ENCODE measurements at regions not wholly inside any gene's neighbourhood (a gene's known extent, or its start where the extent isn't known, plus 50 kb on each side); places are given as distances from the start of the nearest gene placed in this dataset.

DNA sequence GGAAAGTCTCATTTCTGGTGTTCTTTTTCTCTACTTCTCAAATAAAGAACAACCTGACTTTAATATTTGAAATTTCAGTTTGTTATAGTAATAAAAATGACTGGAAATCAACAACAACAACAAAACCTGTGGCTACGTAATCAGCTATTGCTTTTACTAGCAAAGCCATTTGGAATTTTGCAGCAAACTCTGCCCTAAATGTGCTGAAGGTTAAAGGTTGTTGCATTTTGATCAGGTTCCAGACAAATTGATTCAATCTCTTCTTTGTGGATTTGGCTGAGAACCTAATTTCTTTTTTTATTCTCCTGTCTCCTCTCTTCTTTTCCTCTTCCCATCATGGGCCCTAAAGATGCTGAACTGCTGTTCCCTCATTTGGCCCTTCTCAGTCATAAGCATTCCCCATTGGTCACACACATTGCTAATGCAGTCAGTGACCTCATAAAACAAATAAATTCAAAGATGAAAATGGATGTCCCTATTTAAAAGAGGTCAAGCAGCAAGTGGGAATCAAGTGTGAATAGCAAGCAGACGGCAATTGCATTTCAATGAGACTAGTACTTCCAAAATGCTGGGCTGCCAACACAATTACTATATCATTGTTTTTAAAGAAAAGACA lies 795.1 kb upstream of the CDH8 start:
- TF ChIP-seq, protein P1, sequence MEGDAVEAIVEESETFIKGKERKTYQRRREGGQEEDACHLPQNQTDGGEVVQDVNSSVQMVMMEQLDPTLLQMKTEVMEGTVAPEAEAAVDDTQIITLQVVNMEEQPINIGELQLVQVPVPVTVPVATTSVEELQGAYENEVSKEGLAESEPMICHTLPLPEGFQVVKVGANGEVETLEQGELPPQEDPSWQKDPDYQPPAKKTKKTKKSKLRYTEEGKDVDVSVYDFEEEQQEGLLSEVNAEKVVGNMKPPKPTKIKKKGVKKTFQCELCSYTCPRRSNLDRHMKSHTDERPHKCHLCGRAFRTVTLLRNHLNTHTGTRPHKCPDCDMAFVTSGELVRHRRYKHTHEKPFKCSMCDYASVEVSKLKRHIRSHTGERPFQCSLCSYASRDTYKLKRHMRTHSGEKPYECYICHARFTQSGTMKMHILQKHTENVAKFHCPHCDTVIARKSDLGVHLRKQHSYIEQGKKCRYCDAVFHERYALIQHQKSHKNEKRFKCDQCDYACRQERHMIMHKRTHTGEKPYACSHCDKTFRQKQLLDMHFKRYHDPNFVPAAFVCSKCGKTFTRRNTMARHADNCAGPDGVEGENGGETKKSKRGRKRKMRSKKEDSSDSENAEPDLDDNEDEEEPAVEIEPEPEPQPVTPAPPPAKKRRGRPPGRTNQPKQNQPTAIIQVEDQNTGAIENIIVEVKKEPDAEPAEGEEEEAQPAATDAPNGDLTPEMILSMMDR (IDR thresholded peaks at IDR 0.05): no peak
- TF ChIP-seq POLR2AphosphoS5 (IDR thresholded peaks at IDR 0.05): no peak

Measured in prostate gland (tissue), 2 donors.